Gastrocnemius medialis (tissue), 4 donors: ENCODE measurements at regions not wholly inside any gene's neighbourhood (a gene's known extent, or its start where the extent isn't known, plus 50 kb on each side); places are given as distances from the start of the nearest gene placed in this dataset.

Experiments used
- CTCF ChIP-seq, 5 experiments: fragments of 450-650 bp in 3 of 5; fragments of 200-600 bp in 2 of 5; sonication (generic) in 2 of 5; IDR thresholded peaks in 4 of 5; conservative IDR thresholded peaks in 1 of 5; 1 replicate in 4 of 5; 2 replicates in 1 of 5; pipeline ENCODE4 v1.5.1; 2016 to 2019; ENCODE audit warnings: antibody characterized with exemption in 5 of 5, mild to moderate bottlenecking in 3 of 5, moderate library complexity in 3 of 5
- POLR2A ChIP-seq, 2 donors: fragments of 450-650 bp; IDR thresholded peaks; one replicate each; pipeline ENCODE4 v1.6.1; 2017; ENCODE audit warnings: antibody characterized with exemption in 2 of 2, mild to moderate bottlenecking in 2 of 2, moderate library complexity in 2 of 2

- TF ChIP-seq CTCF (IDR thresholded peaks at IDR 0.05 in 4 of 5, conservative IDR thresholded peaks at IDR 0.05 in 1 of 5) (no peak), POLR2A (IDR thresholded peaks at IDR 0.05) (no peak)
Measured at GRCh38 chr2:225196579-225196978, 154.3 kb upstream of the DOCK10 start.
